ENCODE measurements at regions not wholly inside any gene's neighbourhood (a gene's known extent, or its start where the extent isn't known, plus 50 kb on each side); places are given as distances from the start of the nearest gene placed in this dataset.

DNA sequence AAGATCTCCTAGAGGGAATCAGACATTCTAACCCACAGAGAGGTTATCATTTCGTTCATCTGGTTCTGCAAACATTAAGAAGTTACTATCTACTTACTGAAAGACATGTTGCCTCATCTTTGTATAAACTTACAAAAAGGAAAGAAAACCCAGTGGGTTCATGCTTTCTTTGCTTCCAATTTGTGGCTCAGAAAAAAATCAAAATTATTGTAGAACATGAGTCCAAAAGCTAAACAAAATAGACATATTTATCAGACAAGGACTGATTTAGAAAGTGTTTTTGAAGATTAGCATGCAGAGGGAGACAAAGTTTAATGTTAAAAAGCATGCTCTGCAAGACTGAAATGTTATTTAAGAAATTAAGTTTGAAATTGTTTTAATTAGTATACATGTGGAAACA, 123.1 kb downstream of the MBL2 start:
- H3K27ac ChIP-seq = no peak overlapping the region
- DNase-seq (ENCODE audit: low read depth, low spot score) = no peak
- H3K9ac ChIP-seq (ENCODE audit: insufficient read length) = no peak overlapping the region
- no peak overlapping the region for H3K4me3 ChIP-seq
- no peaks in the 10 kb centered on the region for H3K9me3 ChIP-seq (ENCODE audit: low read depth, low read length)
- no peak for TF ChIP-seq FOXP2 (optimal IDR thresholded peaks at IDR 0.05; ENCODE audit: control extremely low read depth, extremely low read length, insufficient read depth)
- no peak for TF ChIP-seq POLR2AphosphoS5 (IDR thresholded peaks at IDR 0.05; ENCODE audit: borderline replicate concordance, low read depth, low read length)
- TF ChIP-seq EZH2 (IDR thresholded peaks at IDR 0.05) = no peak
- no peaks in the 10 kb centered on the region for H3K36me3 ChIP-seq (ENCODE audit: insufficient read depth, low read length)

DNA sequence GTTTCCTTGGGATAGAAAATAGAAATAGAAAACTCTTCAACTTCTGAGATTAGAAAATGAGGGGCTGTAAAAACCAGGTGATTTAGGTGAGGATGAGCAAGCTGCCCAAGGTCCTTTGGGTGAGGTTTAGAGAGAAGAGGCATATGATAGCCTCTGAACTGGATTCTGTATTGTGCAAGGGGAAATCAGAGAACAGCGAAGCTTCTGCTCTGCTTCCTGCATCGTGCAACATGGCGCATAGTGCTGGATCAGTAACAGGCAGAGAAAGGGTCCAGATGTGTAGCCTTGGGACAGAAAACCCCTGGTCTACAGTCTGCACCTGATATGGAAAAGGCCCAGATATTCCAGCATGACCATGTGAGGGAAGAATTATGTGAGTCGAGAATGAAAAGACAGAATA, 121.7 kb downstream of the MBL2 start:
- H3K9me3 ChIP-seq (ENCODE audit: low read depth, low read length) = no peaks in the 10 kb centered on the region
- H3K36me3 ChIP-seq (ENCODE audit: insufficient read depth, low read length) = no peaks in the 10 kb centered on the region
- TF ChIP-seq EZH2 (IDR thresholded peaks at IDR 0.05) = no peak
- no peak for TF ChIP-seq FOXP2 (optimal IDR thresholded peaks at IDR 0.05; ENCODE audit: control extremely low read depth, extremely low read length, insufficient read depth)
- no peak for TF ChIP-seq POLR2AphosphoS5 (IDR thresholded peaks at IDR 0.05; ENCODE audit: borderline replicate concordance, low read depth, low read length)
- no peak for DNase-seq (ENCODE audit: low read depth, low spot score)
- H3K27ac ChIP-seq = no peak overlapping the region
- H3K9ac ChIP-seq (ENCODE audit: insufficient read length) = no peak overlapping the region
- H3K4me3 ChIP-seq = no peak overlapping the region

DNA sequence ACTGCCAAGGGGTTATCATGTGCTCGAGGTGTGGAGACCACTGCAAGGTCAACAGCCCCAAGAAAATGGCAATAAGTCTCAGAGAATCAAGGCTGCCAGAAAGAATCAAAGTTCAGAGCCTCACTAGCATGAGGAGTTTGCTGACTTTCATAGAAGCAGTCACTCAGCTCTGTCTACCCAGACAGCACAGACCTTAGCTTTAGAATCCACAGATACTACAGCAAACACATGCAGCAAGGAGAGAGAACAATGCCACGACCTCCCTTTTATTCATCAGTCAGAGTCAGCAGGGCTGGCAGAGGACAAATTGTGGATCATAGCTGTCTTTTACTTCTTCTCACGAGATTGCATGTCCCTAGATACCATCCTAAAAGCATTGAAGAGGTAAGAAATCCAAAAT, 121.3 kb downstream of the MBL2 start:
- no peak for DNase-seq (ENCODE audit: low read depth, low spot score)
- Histone ChIP-seq H3K4me3 (no peak overlapping the region), H3K36me3 (ENCODE audit: insufficient read depth, low read length) (no peaks in the 10 kb centered on the region), H3K27ac (no peak overlapping the region), H3K9ac (ENCODE audit: insufficient read length) (no peak overlapping the region), H3K9me3 (ENCODE audit: low read depth, low read length) (no peaks in the 10 kb centered on the region)
- TF ChIP-seq EZH2 (IDR thresholded peaks at IDR 0.05) (no peak), POLR2AphosphoS5 (IDR thresholded peaks at IDR 0.05; ENCODE audit: borderline replicate concordance, low read depth, low read length) (no peak), FOXP2 (optimal IDR thresholded peaks at IDR 0.05; ENCODE audit: control extremely low read depth, extremely low read length, insufficient read depth) (no peak)

DNA sequence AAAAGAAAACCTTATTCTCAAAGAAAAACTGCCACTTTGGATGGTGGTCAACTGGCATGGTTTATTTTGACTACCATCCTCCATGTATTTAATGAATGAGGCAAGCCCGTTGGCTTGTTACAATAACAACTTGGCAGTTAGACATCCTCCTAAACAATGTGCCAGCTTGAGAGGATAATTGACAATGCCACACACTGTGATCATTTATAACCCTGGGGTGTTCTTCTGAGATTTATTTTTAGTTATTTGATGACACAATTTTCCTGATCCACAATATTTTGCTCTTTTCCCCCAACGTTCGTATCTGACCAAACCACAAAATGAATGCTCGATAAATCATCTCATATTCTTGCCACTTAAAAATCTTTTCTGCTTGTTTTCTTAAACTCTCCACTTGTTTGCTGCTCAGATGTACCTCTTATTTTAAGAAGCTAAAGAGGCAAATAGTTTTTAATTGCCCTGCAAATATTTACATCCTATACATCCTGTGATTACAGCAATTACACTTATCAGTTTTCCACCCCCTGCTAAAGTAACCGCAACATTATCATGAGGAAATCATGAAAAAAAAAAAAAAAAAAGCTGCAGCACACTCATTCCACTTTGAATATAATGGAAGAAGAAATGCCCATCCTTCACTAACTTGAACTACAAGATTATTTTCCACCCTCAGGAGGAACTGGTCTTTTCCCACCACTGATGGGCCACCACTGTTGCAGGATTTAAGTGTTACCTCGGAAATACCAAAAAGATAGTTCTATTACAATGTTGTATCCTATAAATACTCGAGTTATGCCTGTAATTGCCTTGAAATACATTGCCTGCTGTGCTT, 119.9 kb downstream of the MBL2 start:
- no peaks in the 10 kb centered on the region for H3K9me3 ChIP-seq (ENCODE audit: low read depth, low read length)
- H3K4me3 ChIP-seq = no peak overlapping the region
- no peak for DNase-seq (ENCODE audit: low read depth, low spot score)
- TF ChIP-seq FOXP2 (optimal IDR thresholded peaks at IDR 0.05; ENCODE audit: control extremely low read depth, extremely low read length, insufficient read depth) (no peak), EZH2 (IDR thresholded peaks at IDR 0.05) (no peak), POLR2AphosphoS5 (IDR thresholded peaks at IDR 0.05; ENCODE audit: borderline replicate concordance, low read depth, low read length) (no peak)
- H3K27ac ChIP-seq = no peak overlapping the region
- H3K9ac ChIP-seq (ENCODE audit: insufficient read length) = no peak overlapping the region
- no peaks in the 10 kb centered on the region for H3K36me3 ChIP-seq (ENCODE audit: insufficient read depth, low read length)

DNA sequence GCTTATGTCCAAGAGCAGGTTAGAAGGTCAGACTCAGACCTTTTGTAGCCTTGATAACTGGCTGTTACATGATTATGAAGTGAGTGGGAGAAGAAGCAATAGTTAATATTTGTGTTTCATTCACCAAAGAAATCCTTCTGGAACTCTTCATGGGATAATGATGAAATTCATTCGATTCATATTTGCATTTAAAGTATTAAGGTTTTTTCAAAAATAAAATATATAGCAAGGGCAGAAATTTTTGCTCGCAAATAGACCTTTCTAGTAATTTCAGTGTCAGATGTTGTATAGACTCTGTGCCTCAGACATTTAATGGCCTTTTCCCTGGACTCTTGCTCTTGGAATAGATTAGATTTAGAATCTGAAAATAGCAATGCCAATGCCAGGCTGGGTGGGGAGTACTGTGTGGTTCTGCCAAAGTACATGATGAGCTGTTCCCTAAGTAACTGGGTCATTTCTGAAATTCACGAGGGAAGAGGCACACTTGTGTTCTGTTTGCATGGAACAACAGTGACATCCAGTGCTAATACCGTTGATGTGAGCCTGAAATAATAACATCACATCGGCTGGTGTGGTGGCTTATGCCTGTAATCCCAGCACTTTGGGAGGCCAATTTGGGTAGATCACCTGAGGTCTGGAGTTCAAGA, 119.2 kb downstream of the MBL2 start:
- no peaks in the 10 kb centered on the region for H3K36me3 ChIP-seq (ENCODE audit: insufficient read depth, low read length)
- TF ChIP-seq POLR2AphosphoS5 (IDR thresholded peaks at IDR 0.05; ENCODE audit: borderline replicate concordance, low read depth, low read length) = no peak
- no peak for TF ChIP-seq FOXP2 (optimal IDR thresholded peaks at IDR 0.05; ENCODE audit: control extremely low read depth, extremely low read length, insufficient read depth)
- TF ChIP-seq EZH2 (IDR thresholded peaks at IDR 0.05) = no peak
- H3K9me3 ChIP-seq (ENCODE audit: low read depth, low read length) = no peaks in the 10 kb centered on the region
- no peak for DNase-seq (ENCODE audit: low read depth, low spot score)
- H3K9ac ChIP-seq (ENCODE audit: insufficient read length) = no peak overlapping the region
- no peak overlapping the region for H3K4me3 ChIP-seq
- H3K27ac ChIP-seq = no peak overlapping the region

DNA sequence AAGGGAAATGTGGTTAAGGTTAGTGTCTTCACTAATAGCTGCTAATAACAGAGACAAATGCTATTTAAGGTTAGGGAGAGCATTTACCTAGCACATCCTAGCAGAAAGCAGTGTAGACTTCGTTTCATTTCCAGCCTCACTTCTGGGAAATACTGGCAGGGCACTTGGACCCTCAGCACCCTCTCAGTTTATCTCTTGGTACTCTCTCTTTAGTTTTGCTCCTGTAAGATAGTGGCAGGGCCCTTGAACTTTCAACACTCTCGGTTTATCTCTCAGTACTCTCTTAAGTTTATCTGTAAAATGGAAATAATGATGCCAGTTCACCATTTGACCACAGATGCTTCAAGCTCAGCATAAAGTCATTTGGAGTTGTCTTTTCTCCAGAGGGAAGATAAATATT, 118.4 kb downstream of the MBL2 start:
- no peak for TF ChIP-seq POLR2AphosphoS5 (IDR thresholded peaks at IDR 0.05; ENCODE audit: borderline replicate concordance, low read depth, low read length)
- no peak for TF ChIP-seq FOXP2 (optimal IDR thresholded peaks at IDR 0.05; ENCODE audit: control extremely low read depth, extremely low read length, insufficient read depth)
- TF ChIP-seq EZH2 (IDR thresholded peaks at IDR 0.05) = no peak
- no peak overlapping the region for H3K27ac ChIP-seq
- DNase-seq (ENCODE audit: low read depth, low spot score) = no peak
- no peaks in the 10 kb centered on the region for H3K36me3 ChIP-seq (ENCODE audit: insufficient read depth, low read length)
- H3K9ac ChIP-seq (ENCODE audit: insufficient read length) = no peak overlapping the region
- no peak overlapping the region for H3K4me3 ChIP-seq
- H3K9me3 ChIP-seq (ENCODE audit: low read depth, low read length) = no peaks in the 10 kb centered on the region

DNA sequence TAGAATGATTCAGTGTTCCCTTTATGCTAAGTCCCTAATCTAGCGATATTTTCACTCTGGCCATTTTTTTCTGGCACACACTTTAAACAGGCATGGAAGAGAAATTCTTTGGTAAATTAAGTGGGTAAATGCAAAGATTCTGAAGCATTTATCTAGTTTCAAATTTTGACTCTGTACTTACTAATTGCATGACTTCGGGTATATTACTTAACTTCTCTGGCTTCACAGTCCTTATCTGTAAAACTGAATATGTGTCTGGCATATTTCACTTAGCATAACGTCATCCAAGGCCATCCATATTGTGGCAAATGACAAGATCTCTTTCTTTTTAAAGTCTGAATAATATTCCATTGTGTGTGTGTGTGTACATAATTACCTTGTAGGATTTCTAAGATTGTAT, 114.5 kb downstream of the MBL2 start:
- Histone ChIP-seq H3K4me3 (no peak overlapping the region), H3K9me3 (ENCODE audit: low read depth, low read length) (no peaks in the 10 kb centered on the region), H3K27ac (no peak overlapping the region), H3K9ac (ENCODE audit: insufficient read length) (no peak overlapping the region), H3K36me3 (ENCODE audit: insufficient read depth, low read length) (no peaks in the 10 kb centered on the region)
- DNase-seq (ENCODE audit: low read depth, low spot score) = no peak
- TF ChIP-seq FOXP2 (optimal IDR thresholded peaks at IDR 0.05; ENCODE audit: control extremely low read depth, extremely low read length, insufficient read depth) (no peak), EZH2 (IDR thresholded peaks at IDR 0.05) (no peak)

DNA sequence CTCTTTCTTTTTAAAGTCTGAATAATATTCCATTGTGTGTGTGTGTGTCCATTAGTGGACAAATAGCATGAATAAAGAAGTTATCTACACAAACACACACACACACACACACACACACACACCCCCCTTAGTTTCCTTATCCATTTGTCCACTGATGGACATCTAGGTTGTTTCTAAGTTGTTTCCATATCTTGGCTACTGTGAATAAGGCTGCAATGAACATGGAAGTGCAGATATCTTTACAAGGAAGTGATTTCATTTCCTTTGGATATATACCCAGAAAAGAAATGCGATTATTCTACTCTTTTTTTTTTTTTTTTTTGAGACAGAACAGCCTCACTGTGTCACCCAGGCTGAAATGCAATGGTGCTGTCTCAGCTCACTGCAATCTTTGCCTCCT, 113.5 kb downstream of the MBL2 start:
- Histone ChIP-seq H3K9me3 (ENCODE audit: low read depth, low read length) (no peaks in the 10 kb centered on the region), H3K36me3 (ENCODE audit: insufficient read depth, low read length) (no peaks in the 10 kb centered on the region), H3K9ac (ENCODE audit: insufficient read length) (no peak overlapping the region), H3K27ac (no peak overlapping the region), H3K4me3 (no peak overlapping the region)
- no peak for DNase-seq (ENCODE audit: low read depth, low spot score)
- TF ChIP-seq FOXP2 (optimal IDR thresholded peaks at IDR 0.05; ENCODE audit: control extremely low read depth, extremely low read length, insufficient read depth) (no peak), POLR2AphosphoS5 (IDR thresholded peaks at IDR 0.05; ENCODE audit: borderline replicate concordance, low read depth, low read length) (no peak), EZH2 (IDR thresholded peaks at IDR 0.05) (no peak)
